ENCODE measurements at regions not wholly inside any gene's neighbourhood (a gene's known extent, or its start where the extent isn't known, plus 50 kb on each side); places are given as distances from the start of the nearest gene placed in this dataset.

- no peak for DNase-seq
Observed at GRCh38 chr3:176931991-176932390, 265.3 kb downstream of the TBL1XR1 start.

- DNase-seq: no peak
Observed at GRCh38 chr3:176930942-176931341, 266.3 kb downstream of the TBL1XR1 start.

GRCh38 chr3:176928582-176928931 lies 268.7 kb downstream of the TBL1XR1 start:
- DNase-seq: no peak

GRCh38 chr3:176927706-176928581 lies 269.3 kb downstream of the TBL1XR1 start:
- no peak for DNase-seq

- DNase-seq: no peak
Observed at GRCh38 chr3:176927280-176927679, 270.0 kb downstream of the TBL1XR1 start.

GRCh38 chr3:176926688-176927087 lies 270.6 kb downstream of the TBL1XR1 start:
- no peak for DNase-seq

- DNase-seq: no peak
Observed at GRCh38 chr3:176926034-176926433, 271.2 kb downstream of the TBL1XR1 start.

- DNase-seq: no peak
Observed at GRCh38 chr3:176920766-176921160, 276.5 kb downstream of the TBL1XR1 start.

GRCh38 chr3:176919836-176920765 lies 277.2 kb downstream of the TBL1XR1 start:
- DNase-seq: no peak

- DNase-seq: no peak
Observed at GRCh38 chr3:176916777-176917176, 280.5 kb downstream of the TBL1XR1 start.

- DNase-seq: no peak
Observed at GRCh38 chr3:176914764-176915163, 282.5 kb downstream of the TBL1XR1 start.

- DNase-seq: no peak
Observed at GRCh38 chr3:176911579-176911978, 285.7 kb downstream of the TBL1XR1 start.

GRCh38 chr3:176909044-176909443 lies 288.2 kb downstream of the TBL1XR1 start:
- no peak for DNase-seq

GRCh38 chr3:176906046-176906905 lies 291.0 kb downstream of the TBL1XR1 start:
- DNase-seq: no peak

- no peak for DNase-seq
Observed at GRCh38 chr3:176905331-176905730, 292.0 kb downstream of the TBL1XR1 start.

GRCh38 chr3:176904506-176904905 lies 292.8 kb downstream of the TBL1XR1 start:
- DNase-seq: no peak

GRCh38 chr3:176896640-176897039 lies 300.6 kb downstream of the TBL1XR1 start:
- no peak for DNase-seq

GRCh38 chr3:176896165-176896564 lies 301.1 kb downstream of the TBL1XR1 start:
- no peak for DNase-seq

GRCh38 chr3:176879710-176880109 lies 317.6 kb downstream of the TBL1XR1 start:
- no peak for DNase-seq

- DNase-seq: no peak
Observed at GRCh38 chr3:176873261-176873660, 324.0 kb downstream of the TBL1XR1 start.

- DNase-seq: peak; percentile 31
Observed at GRCh38 chr3:176872771-176873209, 324.5 kb downstream of the TBL1XR1 start.

GRCh38 chr3:176870451-176870850 lies 326.8 kb downstream of the TBL1XR1 start:
- no peak for DNase-seq
